ENCODE measurements at regions not wholly inside any gene's neighbourhood (a gene's known extent, or its start where the extent isn't known, plus 50 kb on each side); places are given as distances from the start of the nearest gene placed in this dataset.

DNA sequence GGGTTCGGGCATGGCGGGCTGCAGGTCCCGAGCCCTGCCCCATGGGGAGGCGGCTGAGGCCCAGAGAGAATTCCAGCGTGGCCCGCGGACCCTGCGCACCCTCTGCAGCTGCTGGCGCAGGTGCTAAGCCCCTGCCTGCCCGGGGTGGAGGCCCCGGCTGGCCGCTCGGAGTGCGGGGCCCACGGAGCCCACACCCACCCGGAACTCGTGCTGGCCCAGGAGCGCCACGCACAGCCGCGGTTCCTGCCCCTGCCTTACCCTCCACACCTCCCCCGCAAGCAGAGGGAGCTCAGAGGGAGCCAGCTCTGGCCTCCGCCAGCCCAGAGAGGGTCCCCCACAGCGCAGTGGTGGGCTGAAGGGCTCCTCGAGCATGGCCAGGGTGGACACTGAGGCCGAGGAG lies 75.3 kb downstream of the MRPS30 start:
- TF ChIP-seq MYBL2 (CRISPR knock-in tag; IDR thresholded peaks at IDR 0.05) (no peak), HMGXB4 (CRISPR knock-in tag; IDR thresholded peaks at IDR 0.05) (no peak), NR3C1 (CRISPR knock-in tag; conservative IDR thresholded peaks at IDR 0.05; ENCODE audit: low read depth) (no peak), ERG (CRISPR knock-in tag; IDR thresholded peaks at IDR 0.05) (no peak), PRDM15 (CRISPR knock-in tag; IDR thresholded peaks at IDR 0.05) (no peak), ZNF219 (CRISPR knock-in tag; IDR thresholded peaks at IDR 0.05; ENCODE audit: borderline replicate concordance) (no peak), CREB1 (CRISPR knock-in tag; IDR thresholded peaks at IDR 0.05) (no peak), GRHL2 (CRISPR knock-in tag; IDR thresholded peaks at IDR 0.05; ENCODE audit: insufficient replicate concordance, severe bottlenecking) (no peak), FOXK1 (CRISPR knock-in tag; IDR thresholded peaks at IDR 0.05) (no peak), MXD4 (CRISPR knock-in tag; IDR thresholded peaks at IDR 0.05; ENCODE audit: borderline replicate concordance) (no peak), SOX15 (CRISPR knock-in tag; IDR thresholded peaks at IDR 0.05) (no peak), TCF7 (CRISPR knock-in tag; IDR thresholded peaks at IDR 0.05; ENCODE audit: low read depth) (no peak), HMGA2 (CRISPR knock-in tag; IDR thresholded peaks at IDR 0.05) (no peak), USF1 (CRISPR knock-in tag; IDR thresholded peaks at IDR 0.05) (no peak), ZNF263 (CRISPR knock-in tag; IDR thresholded peaks at IDR 0.05; ENCODE audit: low read depth) (no peak), SMAD3 (CRISPR knock-in tag; IDR thresholded peaks at IDR 0.05; ENCODE audit: borderline replicate concordance) (no peak), ZNF317 (CRISPR knock-in tag; IDR thresholded peaks at IDR 0.05; ENCODE audit: borderline replicate concordance, low read depth) (no peak), RORB (CRISPR knock-in tag; IDR thresholded peaks at IDR 0.05) (no peak)
- TF ChIP-seq, protein P1, sequence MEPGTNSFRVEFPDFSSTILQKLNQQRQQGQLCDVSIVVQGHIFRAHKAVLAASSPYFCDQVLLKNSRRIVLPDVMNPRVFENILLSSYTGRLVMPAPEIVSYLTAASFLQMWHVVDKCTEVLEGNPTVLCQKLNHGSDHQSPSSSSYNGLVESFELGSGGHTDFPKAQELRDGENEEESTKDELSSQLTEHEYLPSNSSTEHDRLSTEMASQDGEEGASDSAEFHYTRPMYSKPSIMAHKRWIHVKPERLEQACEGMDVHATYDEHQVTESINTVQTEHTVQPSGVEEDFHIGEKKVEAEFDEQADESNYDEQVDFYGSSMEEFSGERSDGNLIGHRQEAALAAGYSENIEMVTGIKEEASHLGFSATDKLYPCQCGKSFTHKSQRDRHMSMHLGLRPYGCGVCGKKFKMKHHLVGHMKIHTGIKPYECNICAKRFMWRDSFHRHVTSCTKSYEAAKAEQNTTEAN (CRISPR knock-in tag; IDR thresholded peaks at IDR 0.05), result no peak
- Mint-ChIP-seq H3K4me1 (no peaks in the 10 kb centered on the region), H3K4me3 (no peak overlapping the region), H3K27ac (no peak overlapping the region), H3K9me3 (peaks cover 13% of the 10 kb centered on the region), H3K36me3 (0 out of 2 replicates have a peak, but pooled peaks cover 3% of the 10 kb centered on the region), H3K27me3 (ENCODE audit: low read depth) (no peaks in the 10 kb centered on the region)
- POLR2A ChIA-PET, result no interaction called here
- ATAC-seq (no peak), DNase-seq (ENCODE audit: low spot score) (no peak)
- CTCF ChIA-PET, result no interaction called here

Measured in WTC11 (cell line).